ENCODE measurements at regions not wholly inside any gene's neighbourhood (a gene's known extent, or its start where the extent isn't known, plus 50 kb on each side); places are given as distances from the start of the nearest gene placed in this dataset.

DNA sequence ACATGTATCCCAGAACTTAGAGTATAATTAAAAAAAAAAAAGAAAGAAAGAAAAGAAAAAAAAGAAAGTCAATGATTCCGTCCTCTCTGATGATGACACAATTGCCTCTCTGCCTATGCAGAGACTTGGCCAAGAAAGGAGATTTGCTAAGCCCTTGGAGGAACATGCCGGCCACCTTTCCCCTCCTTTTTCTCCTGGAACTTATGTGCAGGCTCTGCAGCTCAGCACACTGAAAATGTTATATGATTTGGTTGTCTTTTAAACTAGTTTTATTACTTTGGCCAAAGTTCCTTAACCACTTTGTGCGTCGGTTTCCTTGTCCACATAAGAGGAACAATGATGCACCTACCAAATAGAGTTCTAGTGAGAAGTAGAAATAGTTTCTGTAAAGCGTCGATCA, 111.4 kb upstream of the ZNF644 start:
- TF ChIP-seq POLR2AphosphoS5 (IDR thresholded peaks at IDR 0.05) (no peak), CTCF (IDR thresholded peaks at IDR 0.05) (no peak), POLR2A (IDR thresholded peaks at IDR 0.05) (no peak)
